ENCODE measurements at regions not wholly inside any gene's neighbourhood (a gene's known extent, or its start where the extent isn't known, plus 50 kb on each side); places are given as distances from the start of the nearest gene placed in this dataset.
"Not testable (repeated sequence)": the region's sequence is repeated elsewhere in the genome, so short reads cannot be mapped to it uniquely, and the experiment has no call there.

- peaks cover 2% of the 10 kb centered on the region for H3K4me1 ChIP-seq (ENCODE audit: control insufficient read depth, insufficient read depth, low read length)
- no peaks in the 10 kb centered on the region for H3K36me3 ChIP-seq (ENCODE audit: control insufficient read depth, insufficient read depth, low read length)
- no peak for DNase-seq
- H3K27me3 ChIP-seq (ENCODE audit: control insufficient read depth, insufficient read depth, low read length), result no peaks in the 10 kb centered on the region
- no CpG with 5 or more reads among the region's 3 CpGs for WGBS (ENCODE audit: insufficient coverage)
- no peaks in the 10 kb centered on the region for H3K9me3 ChIP-seq (replicated peaks; ENCODE audit: control insufficient read depth, low read depth, low read length)
- H3K4me3 ChIP-seq (ENCODE audit: low read length), result no peak overlapping the region
- H3K27ac ChIP-seq (ENCODE audit: low read length), result no peak overlapping the region
Measured at GRCh38 chr3:181488536-181488935, 223.2 kb upstream of the SOX2 start.

GRCh38 chr3:181487236-181487978, 224.3 kb upstream of the SOX2 start:
- DNase-seq, result no peak
- Histone ChIP-seq H3K4me3 (ENCODE audit: low read length) (no peak overlapping the region), H3K27me3 (ENCODE audit: control insufficient read depth, insufficient read depth, low read length) (no peaks in the 10 kb centered on the region), H3K4me1 (ENCODE audit: control insufficient read depth, insufficient read depth, low read length) (peaks cover 2% of the 10 kb centered on the region), H3K27ac (ENCODE audit: low read length) (no peak overlapping the region), H3K9me3 (replicated peaks; ENCODE audit: control insufficient read depth, low read depth, low read length) (no peaks in the 10 kb centered on the region), H3K36me3 (ENCODE audit: control insufficient read depth, insufficient read depth, low read length) (no peaks in the 10 kb centered on the region)
- no CpG with 5 or more reads among the region's 5 CpGs for WGBS (ENCODE audit: insufficient coverage)

GRCh38 chr3:181486141-181486885, 225.4 kb upstream of the SOX2 start:
- H3K4me3 ChIP-seq (ENCODE audit: low read length), result no peak overlapping the region
- no peak overlapping the region for H3K27ac ChIP-seq (ENCODE audit: low read length)
- H3K9me3 ChIP-seq (replicated peaks; ENCODE audit: control insufficient read depth, low read depth, low read length), result no peaks in the 10 kb centered on the region
- no peaks in the 10 kb centered on the region for H3K36me3 ChIP-seq (ENCODE audit: control insufficient read depth, insufficient read depth, low read length)
- DNase-seq, result peak; percentile 5
- 38% methylated on average over 2 of the region's 7 CpGs for WGBS (ENCODE audit: insufficient coverage)
- H3K27me3 ChIP-seq (ENCODE audit: control insufficient read depth, insufficient read depth, low read length), result no peaks in the 10 kb centered on the region
- peaks cover 2% of the 10 kb centered on the region for H3K4me1 ChIP-seq (ENCODE audit: control insufficient read depth, insufficient read depth, low read length)

GRCh38 chr3:181484026-181484425, 227.7 kb upstream of the SOX2 start:
- Histone ChIP-seq H3K4me1 (ENCODE audit: control insufficient read depth, insufficient read depth, low read length) (peaks cover 2% of the 10 kb centered on the region), H3K9me3 (replicated peaks; ENCODE audit: control insufficient read depth, low read depth, low read length) (no peaks in the 10 kb centered on the region), H3K36me3 (ENCODE audit: control insufficient read depth, insufficient read depth, low read length) (no peaks in the 10 kb centered on the region), H3K4me3 (ENCODE audit: low read length) (no peak overlapping the region), H3K27ac (ENCODE audit: low read length) (no peak overlapping the region), H3K27me3 (ENCODE audit: control insufficient read depth, insufficient read depth, low read length) (no peaks in the 10 kb centered on the region)
- WGBS (ENCODE audit: insufficient coverage), result no CpG with 5 or more reads among the region's 1 CpG
- DNase-seq, result no peak

GRCh38 chr3:181475146-181475545, 236.6 kb upstream of the SOX2 start:
- H3K27me3 ChIP-seq (ENCODE audit: control insufficient read depth, insufficient read depth, low read length); H3K4me1 ChIP-seq (ENCODE audit: control insufficient read depth, insufficient read depth, low read length); DNase-seq; H3K27ac ChIP-seq (ENCODE audit: low read length); H3K36me3 ChIP-seq (ENCODE audit: control insufficient read depth, insufficient read depth, low read length); H3K4me3 ChIP-seq (ENCODE audit: low read length): not testable (repeated sequence)
- peaks cover 15% of the 10 kb centered on the region for H3K9me3 ChIP-seq (replicated peaks; ENCODE audit: control insufficient read depth, low read depth, low read length)
- WGBS (ENCODE audit: insufficient coverage), result no CpG with 5 or more reads among the region's 1 CpG

GRCh38 chr3:181470349-181470748, 241.4 kb upstream of the SOX2 start:
- no peaks in the 10 kb centered on the region for H3K9me3 ChIP-seq (replicated peaks; ENCODE audit: control insufficient read depth, low read depth, low read length)
- no CpG with 5 or more reads among the region's 1 CpG for WGBS (ENCODE audit: insufficient coverage)
- H3K27ac ChIP-seq (ENCODE audit: low read length), result no peak overlapping the region
- H3K36me3 ChIP-seq (ENCODE audit: control insufficient read depth, insufficient read depth, low read length), result no peaks in the 10 kb centered on the region
- no peaks in the 10 kb centered on the region for H3K4me1 ChIP-seq (ENCODE audit: control insufficient read depth, insufficient read depth, low read length)
- no peak for DNase-seq
- no peak overlapping the region for H3K4me3 ChIP-seq (ENCODE audit: low read length)
- H3K27me3 ChIP-seq (ENCODE audit: control insufficient read depth, insufficient read depth, low read length), result no peaks in the 10 kb centered on the region

GRCh38 chr3:181464033-181464694, 247.6 kb upstream of the SOX2 start:
- H3K4me3 ChIP-seq (ENCODE audit: low read length), result no peak overlapping the region
- H3K27me3 ChIP-seq (ENCODE audit: control insufficient read depth, insufficient read depth, low read length), result no peaks in the 10 kb centered on the region
- DNase-seq, result no peak
- H3K27ac ChIP-seq (ENCODE audit: low read length), result no peak overlapping the region
- H3K9me3 ChIP-seq (replicated peaks; ENCODE audit: control insufficient read depth, low read depth, low read length), result no peaks in the 10 kb centered on the region
- no peaks in the 10 kb centered on the region for H3K4me1 ChIP-seq (ENCODE audit: control insufficient read depth, insufficient read depth, low read length)
- no CpG with 5 or more reads among the region's 6 CpGs for WGBS (ENCODE audit: insufficient coverage)
- no peaks in the 10 kb centered on the region for H3K36me3 ChIP-seq (ENCODE audit: control insufficient read depth, insufficient read depth, low read length)

GRCh38 chr3:181461381-181461780, 250.3 kb upstream of the SOX2 start:
- H3K4me3 ChIP-seq (ENCODE audit: low read length), result no peak overlapping the region
- no peaks in the 10 kb centered on the region for H3K27me3 ChIP-seq (ENCODE audit: control insufficient read depth, insufficient read depth, low read length)
- H3K4me1 ChIP-seq (ENCODE audit: control insufficient read depth, insufficient read depth, low read length), result no peaks in the 10 kb centered on the region
- no peak for DNase-seq
- H3K9me3 ChIP-seq (replicated peaks; ENCODE audit: control insufficient read depth, low read depth, low read length), result no peaks in the 10 kb centered on the region
- H3K27ac ChIP-seq (ENCODE audit: low read length), result no peak overlapping the region
- no peaks in the 10 kb centered on the region for H3K36me3 ChIP-seq (ENCODE audit: control insufficient read depth, insufficient read depth, low read length)
- 83% methylated on average over 2 of the region's 5 CpGs for WGBS (ENCODE audit: insufficient coverage)

GRCh38 chr3:181459516-181459915, 252.2 kb upstream of the SOX2 start:
- WGBS (ENCODE audit: insufficient coverage), result no CpG with 5 or more reads among the region's 2 CpGs
- H3K9me3 ChIP-seq (replicated peaks; ENCODE audit: control insufficient read depth, low read depth, low read length), result no peaks in the 10 kb centered on the region
- H3K27me3 ChIP-seq (ENCODE audit: control insufficient read depth, insufficient read depth, low read length), result no peaks in the 10 kb centered on the region
- H3K4me1 ChIP-seq (ENCODE audit: control insufficient read depth, insufficient read depth, low read length), result no peaks in the 10 kb centered on the region
- no peak for DNase-seq
- no peaks in the 10 kb centered on the region for H3K36me3 ChIP-seq (ENCODE audit: control insufficient read depth, insufficient read depth, low read length)
- H3K27ac ChIP-seq (ENCODE audit: low read length), result no peak overlapping the region
- no peak overlapping the region for H3K4me3 ChIP-seq (ENCODE audit: low read length)

GRCh38 chr3:181458857-181459256, 252.9 kb upstream of the SOX2 start:
- peak; percentile 12 for DNase-seq
- H3K9me3 ChIP-seq (replicated peaks; ENCODE audit: control insufficient read depth, low read depth, low read length), result no peaks in the 10 kb centered on the region

More at GRCh38 chr3:181458857-181459256, 252.9 kb upstream of the SOX2 start:
- H3K4me1 ChIP-seq (ENCODE audit: control insufficient read depth, insufficient read depth, low read length), result no peaks in the 10 kb centered on the region
- H3K36me3 ChIP-seq (ENCODE audit: control insufficient read depth, insufficient read depth, low read length), result no peaks in the 10 kb centered on the region
- H3K27ac ChIP-seq (ENCODE audit: low read length), result no peak overlapping the region
- H3K27me3 ChIP-seq (ENCODE audit: control insufficient read depth, insufficient read depth, low read length), result no peaks in the 10 kb centered on the region
- H3K4me3 ChIP-seq (ENCODE audit: low read length), result no peak overlapping the region

Data from muscle of leg (tissue), 3 donors.